Liver (tissue), 8 donors: ENCODE measurements at regions not wholly inside any gene's neighbourhood (a gene's known extent, or its start where the extent isn't known, plus 50 kb on each side); places are given as distances from the start of the nearest gene placed in this dataset.

Source experiments
- DNase-seq: peaks from one replicate; pipeline ENCODE4 v3.0.0-alpha.2; 2017; ENCODE audit warnings: low spot score
- H3K27ac ChIP-seq, 2 donors: one replicate each; pipeline ENCODE4 v1.7.0; 2013; ENCODE audit warnings: inconsistent platforms in 2 of 2, low read length in 2 of 2, control low read depth in 1 of 2, low read depth in 1 of 2, mild to moderate bottlenecking in 1 of 2
- H3K27me3 ChIP-seq, 4 donors: one replicate each; pipeline versions ENCODE4 v1.6.1 to v1.7.0; 2013; ENCODE audit warnings: low read length in 3 of 4, inconsistent platforms in 1 of 4, mild to moderate bottlenecking in 1 of 4, moderate library complexity in 1 of 4; ENCODE audit not compliant: control insufficient read depth in 4 of 4, insufficient read depth in 4 of 4
- H3K36me3 ChIP-seq, 4 donors: one replicate each; pipeline versions ENCODE4 v1.6.1 to v1.7.0; 2013; ENCODE audit warnings: low read length in 3 of 4, mild to moderate bottlenecking in 3 of 4, low read depth in 1 of 4, moderate library complexity in 1 of 4; ENCODE audit not compliant: control insufficient read depth in 4 of 4, insufficient read depth in 3 of 4
- H3K4me1 ChIP-seq, 4 donors: one replicate each; pipeline versions ENCODE4 v1.6.1 to v1.7.0; 2013; ENCODE audit warnings: low read length in 3 of 4, mild to moderate bottlenecking in 3 of 4, moderate library complexity in 1 of 4; ENCODE audit not compliant: control insufficient read depth in 4 of 4, insufficient read depth in 4 of 4
- H3K4me3 ChIP-seq, 3 donors: one replicate each; pipeline versions ENCODE4 v1.6.1 to v1.7.0; 2013; ENCODE audit warnings: low read length in 3 of 3, control low read depth in 1 of 3, low read depth in 1 of 3, mild to moderate bottlenecking in 1 of 3
- H3K9ac ChIP-seq, 2 donors: one replicate each; pipeline ENCODE4 v1.7.0; 2013; ENCODE audit warnings: low read length in 2 of 2, mild to moderate bottlenecking in 2 of 2, moderate library complexity in 2 of 2, control low read depth in 1 of 2, low read depth in 1 of 2
- H3K9me3 ChIP-seq, 4 donors: one replicate each; pipeline versions ENCODE4 v1.6.1 to v1.7.0; 2013; ENCODE audit warnings: low read length in 3 of 4; ENCODE audit not compliant: control insufficient read depth in 4 of 4
- ATF3 ChIP-seq: IDR thresholded peaks from 2 replicates; pipeline ENCODE4 v1.6.1; 2016; ENCODE audit warnings: antibody characterized with exemption
- CTCF ChIP-seq: fragments of 150-350 bp; IDR thresholded peaks from 2 replicates; pipeline ENCODE4 v1.5.1; 2017; ENCODE audit warnings: improper control_type of control experiment, low read depth, low read length; ENCODE audit not compliant: missing input control
- EGR1 ChIP-seq, 2 donors: IDR thresholded peaks; 2 replicates each; pipeline ENCODE4 v1.6.1; 2016 to 2018; ENCODE audit warnings: antibody characterized with exemption in 2 of 2, low read depth in 2 of 2
- FOXA1 ChIP-seq: IDR thresholded peaks from 2 replicates; pipeline ENCODE4 v1.6.1; 2016; ENCODE audit warnings: antibody characterized with exemption
- FOXA2 ChIP-seq: IDR thresholded peaks from 2 replicates; pipeline ENCODE4 v1.6.1; 2016; ENCODE audit warnings: antibody characterized with exemption
- GABPA ChIP-seq, 2 donors: IDR thresholded peaks in 1 of 2; conservative IDR thresholded peaks in 1 of 2; 2 replicates each; pipeline ENCODE4 v1.6.1; 2016; ENCODE audit warnings: antibody characterized with exemption in 2 of 2, mild to moderate bottlenecking in 1 of 2, moderate library complexity in 1 of 2
- HNF4A ChIP-seq, 2 donors: conservative IDR thresholded peaks; 2 replicates each; pipeline ENCODE4 v1.6.1; 2016; ENCODE audit warnings: antibody characterized with exemption in 2 of 2, mild to moderate bottlenecking in 2 of 2
- HNF4G ChIP-seq: IDR thresholded peaks from 2 replicates; pipeline ENCODE4 v1.6.1; 2016; ENCODE audit warnings: antibody characterized with exemption
- JUND ChIP-seq, 2 donors: IDR thresholded peaks; 2 replicates each; pipeline ENCODE4 v1.6.1; 2016; ENCODE audit warnings: antibody characterized with exemption in 2 of 2
- MAX ChIP-seq: IDR thresholded peaks from 2 replicates; pipeline ENCODE4 v1.6.1; 2016; ENCODE audit warnings: antibody characterized with exemption
- NR2F2 ChIP-seq: IDR thresholded peaks from 2 replicates; pipeline ENCODE4 v1.6.1; 2016; ENCODE audit warnings: antibody characterized with exemption
- RAD21 ChIP-seq, 2 donors: IDR thresholded peaks; 2 replicates each; pipeline ENCODE4 v1.6.1; 2016; ENCODE audit warnings: antibody characterized with exemption in 2 of 2, mild to moderate bottlenecking in 2 of 2
- REST ChIP-seq: IDR thresholded peaks from 2 replicates; pipeline ENCODE4 v1.6.1; 2016; ENCODE audit warnings: antibody characterized with exemption, mild to moderate bottlenecking
- RXRA ChIP-seq, 2 donors: IDR thresholded peaks; 2 replicates each; pipeline ENCODE4 v1.6.1; 2017 to 2018; ENCODE audit warnings: antibody characterized with exemption in 2 of 2, mild to moderate bottlenecking in 1 of 2
- SP1 ChIP-seq: IDR thresholded peaks from 2 replicates; pipeline ENCODE4 v1.6.1; 2018; ENCODE audit warnings: antibody characterized with exemption, mild to moderate bottlenecking
- TAF1 ChIP-seq: conservative IDR thresholded peaks from 2 replicates; pipeline ENCODE4 v1.6.1; 2016; ENCODE audit warnings: antibody characterized with exemption, mild to moderate bottlenecking
- YY1 ChIP-seq: IDR thresholded peaks from 2 replicates; pipeline ENCODE4 v1.6.1; 2016; ENCODE audit warnings: antibody characterized with exemption, mild to moderate bottlenecking
- ZBTB33 ChIP-seq: IDR thresholded peaks from 2 replicates; pipeline ENCODE4 v1.6.1; 2016; ENCODE audit warnings: antibody characterized with exemption
- WGBS: extraction: QIAGEN DNeasy Blood & Tissue Kit; methylation state at CpG from one replicate; pipeline ENCODE4 v1.1.7; 2013; 5-methylcytosine and 5-hydroxymethylcytosine counted together
- donor health status: healthy.
- donor health status: healthy.
- donor health status: healthy.
- donor health status: healthy.
- donor health status: healthy.

GRCh38 chr4:156362581-156362980 is 408.9 kb upstream of the CTSO start:
- Histone ChIP-seq H3K27me3 (no peaks in the 10 kb centered on the region), H3K4me1 (no peaks in the 10 kb centered on the region), H3K36me3 (no peaks in the 10 kb centered on the region), H3K4me3 (no peak overlapping the region), H3K27ac (no peak overlapping the region), H3K9me3 (no peaks in the 10 kb centered on the region), H3K9ac (no peak overlapping the region)
- WGBS: 47% methylated on average over 2 of the region's 2 CpGs
- TF ChIP-seq REST: no peak
- DNase-seq: no peak

GRCh38 chr4:156347412-156348075 is 393.9 kb upstream of the CTSO start:
- no peaks in the 10 kb centered on the region for H3K27me3 ChIP-seq
- no peak for DNase-seq
- no peaks in the 10 kb centered on the region for H3K36me3 ChIP-seq
- no peaks in the 10 kb centered on the region for H3K4me1 ChIP-seq
- no peak overlapping the region for H3K9ac ChIP-seq
- H3K9me3 ChIP-seq: no peaks in the 10 kb centered on the region
- no peak overlapping the region for H3K4me3 ChIP-seq
- TF ChIP-seq NR2F2 (no peak), ZBTB33 (no peak), MAX (no peak), TAF1 (no peak), JUND (IDR thresholded peaks at IDR 0.05) (no peak), YY1 (no peak), RXRA (IDR thresholded peaks at IDR 0.05) (no peak), EGR1 (IDR thresholded peaks at IDR 0.05; ENCODE audit: low read depth in 2 of 2) (no peak), HNF4G (no peak), FOXA1 (no peak), SP1 (no peak), ATF3 (no peak), REST (no peak), GABPA (IDR thresholded peaks at IDR 0.05 in 1 of 2, conservative IDR thresholded peaks at IDR 0.05 in 1 of 2) (no peak), RAD21 (IDR thresholded peaks at IDR 0.05) (no peak), FOXA2 (no peak), HNF4A (conservative IDR thresholded peaks at IDR 0.05) (no peak), CTCF (no peak)
- no peak overlapping the region for H3K27ac ChIP-seq
